Epidermal melanocyte (primary cell): ENCODE measurements at regions not wholly inside any gene's neighbourhood (a gene's known extent, or its start where the extent isn't known, plus 50 kb on each side); places are given as distances from the start of the nearest gene placed in this dataset.
"Not testable (repeated sequence)": the region's sequence is repeated elsewhere in the genome, so short reads cannot be mapped to it uniquely, and the experiment has no call there.

Source experiments
- DNase-seq: peaks from one replicate; pipeline ENCODE4 v3.0.0; 2011; ENCODE audit warnings: low spot score; ENCODE audit not compliant: insufficient read length

DNA sequence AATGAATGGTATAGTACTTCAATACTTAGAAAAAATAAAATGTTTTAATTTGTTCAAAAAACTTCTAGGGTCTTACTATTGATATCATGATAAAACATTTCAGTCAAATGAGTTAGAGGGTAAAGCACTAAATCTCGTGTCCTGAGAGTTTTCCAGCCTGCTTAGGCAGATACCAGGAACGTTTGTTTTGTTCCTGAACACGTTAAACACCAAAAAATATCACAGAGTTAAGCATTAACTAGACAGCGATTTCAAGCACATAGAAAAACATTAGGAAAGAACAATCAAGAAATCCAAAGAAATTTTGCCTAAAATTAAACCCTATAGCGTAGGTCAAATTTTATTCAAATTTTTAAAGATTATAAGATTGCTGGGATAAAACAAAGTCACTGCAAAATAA, 204.6 kb upstream of the AGR3 start:
- DNase-seq: no peak

DNA sequence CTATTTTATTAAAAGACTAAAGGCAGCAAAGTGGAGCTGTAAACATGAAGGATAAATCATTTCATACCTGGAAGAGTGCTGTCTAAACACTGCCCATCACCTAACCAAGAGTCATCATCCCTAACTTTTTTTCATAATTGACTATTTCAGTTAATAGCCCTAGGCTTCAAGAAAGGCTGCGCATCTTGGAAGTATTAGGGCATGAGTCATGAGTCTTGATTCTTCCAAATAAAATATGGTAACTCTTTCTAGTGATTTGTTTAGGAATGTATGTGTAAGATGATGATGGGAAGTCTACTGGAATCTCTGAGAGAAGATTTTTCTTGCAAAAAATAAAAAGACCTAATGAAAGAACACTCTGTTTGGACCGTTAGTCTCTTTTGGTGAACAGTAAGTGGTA, 207.7 kb upstream of the AHR start:
- DNase-seq: peak; percentile 34

DNA sequence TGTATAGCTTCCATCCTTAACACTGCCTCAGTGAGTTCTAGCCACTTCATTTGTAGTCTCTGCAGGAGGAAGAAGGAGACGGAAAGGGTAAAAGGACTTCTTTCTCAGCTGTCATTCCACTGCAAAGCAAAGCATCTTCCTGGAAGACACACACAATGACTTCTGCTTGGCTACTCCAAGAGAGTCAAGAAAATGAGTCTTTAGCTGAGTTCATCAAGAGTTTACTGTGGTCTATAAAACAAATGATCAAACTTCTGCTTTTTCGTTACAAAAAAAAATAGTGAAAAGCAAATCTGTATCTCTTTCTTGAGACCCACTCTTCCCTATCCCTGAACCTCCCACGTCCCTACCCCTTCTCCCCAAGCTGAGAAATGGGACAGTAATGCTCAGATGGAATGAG, 205.0 kb upstream of the AHR start:
- DNase-seq: no peak

DNA sequence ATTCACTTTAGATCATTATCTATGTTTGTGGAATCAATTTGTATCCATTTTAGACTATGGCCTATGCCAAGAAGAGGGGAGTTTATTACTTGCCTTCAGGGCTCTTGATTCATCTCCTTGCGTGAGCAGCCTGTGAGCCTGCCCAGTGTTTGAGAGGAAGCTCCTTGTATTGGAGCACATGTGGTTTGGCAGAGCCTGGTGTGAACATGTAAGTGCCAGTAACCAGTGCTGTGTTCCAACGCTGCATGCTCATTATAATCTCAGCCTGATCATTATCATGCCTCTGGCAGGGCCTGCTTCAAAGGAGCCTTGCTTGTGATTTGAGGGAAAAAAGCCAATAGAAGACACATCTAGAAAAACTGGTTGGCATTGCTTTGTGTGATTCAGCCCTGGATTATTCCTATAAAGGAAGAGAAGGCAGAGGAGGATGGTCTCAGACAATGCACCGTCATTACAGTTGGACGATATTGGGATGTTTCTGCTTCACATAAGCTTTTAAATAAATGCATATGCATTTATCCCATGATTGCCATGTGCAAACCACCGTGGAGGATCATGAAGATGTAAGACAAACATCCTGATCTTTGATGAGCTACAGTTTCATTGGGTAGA, 203.4 kb upstream of the AHR start:
- DNase-seq: peak; percentile 49

DNA sequence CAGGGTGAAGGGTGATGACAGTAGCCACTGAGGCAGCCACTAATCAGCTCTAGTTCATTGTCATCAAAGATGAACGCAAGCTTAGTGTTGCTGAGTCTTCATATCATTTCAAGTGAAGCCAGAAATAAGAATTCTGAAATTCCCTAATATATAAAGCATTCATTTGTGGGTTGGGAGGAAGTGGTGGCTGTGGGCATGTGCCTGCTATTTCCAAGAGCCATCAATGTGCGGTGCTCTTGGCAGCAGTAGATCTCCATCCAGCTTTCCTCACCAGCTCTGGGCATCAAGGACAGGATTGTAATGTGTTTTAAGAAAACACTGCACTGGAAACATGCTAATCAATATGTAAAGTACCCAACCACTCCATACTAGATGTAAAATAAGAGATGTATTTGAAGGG, 202.5 kb upstream of the AHR start:
- no peak for DNase-seq

DNA sequence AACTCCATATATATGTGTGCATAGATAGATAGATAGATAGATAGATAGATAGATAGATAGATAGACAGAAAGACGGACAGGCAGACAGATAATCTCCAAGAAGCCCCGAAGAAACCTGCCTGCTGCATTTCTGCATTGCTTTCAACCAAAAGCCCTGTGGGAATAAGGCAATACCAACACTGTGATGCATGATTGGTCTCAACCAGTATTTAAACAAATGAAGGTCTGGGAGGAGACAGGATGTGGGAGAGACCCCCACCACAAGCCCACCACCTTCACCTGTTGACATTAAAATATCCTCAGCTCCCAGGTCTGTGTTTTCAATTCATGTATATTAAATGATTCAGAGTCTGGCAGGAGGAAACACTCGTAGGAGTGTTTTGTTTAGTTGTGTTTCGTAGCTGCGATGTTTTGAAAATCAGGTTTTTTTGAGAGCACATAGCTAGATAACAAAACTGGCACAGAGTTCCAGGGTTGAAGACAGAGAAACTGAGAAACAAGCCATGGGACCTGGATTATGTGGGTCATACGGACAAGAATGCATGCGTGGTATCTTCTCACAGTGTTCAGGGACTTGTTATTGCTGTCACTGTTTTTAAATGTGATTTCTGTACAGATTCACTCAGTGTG, 200.7 kb upstream of the AHR start:
- DNase-seq: no peak

DNA sequence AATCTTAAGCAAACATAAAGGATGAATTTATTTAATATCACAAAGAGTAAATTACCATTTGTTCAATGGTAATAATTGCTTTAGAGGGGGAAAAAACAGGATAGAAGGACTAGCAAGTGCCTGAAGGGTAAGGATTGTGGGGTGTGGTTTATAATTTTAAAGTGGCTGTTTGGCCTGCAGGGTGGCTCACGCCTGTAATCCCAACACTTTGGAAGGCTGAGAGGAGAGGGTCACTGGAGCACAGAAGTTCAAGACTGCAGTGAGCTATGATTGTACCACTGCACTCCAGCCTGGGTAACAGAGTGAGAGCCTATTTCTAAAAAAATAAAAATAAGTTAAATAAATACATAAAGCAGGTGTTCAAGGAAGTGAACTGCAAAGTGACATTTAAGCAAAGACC, 199.9 kb upstream of the AHR start:
- no peak for DNase-seq

DNA sequence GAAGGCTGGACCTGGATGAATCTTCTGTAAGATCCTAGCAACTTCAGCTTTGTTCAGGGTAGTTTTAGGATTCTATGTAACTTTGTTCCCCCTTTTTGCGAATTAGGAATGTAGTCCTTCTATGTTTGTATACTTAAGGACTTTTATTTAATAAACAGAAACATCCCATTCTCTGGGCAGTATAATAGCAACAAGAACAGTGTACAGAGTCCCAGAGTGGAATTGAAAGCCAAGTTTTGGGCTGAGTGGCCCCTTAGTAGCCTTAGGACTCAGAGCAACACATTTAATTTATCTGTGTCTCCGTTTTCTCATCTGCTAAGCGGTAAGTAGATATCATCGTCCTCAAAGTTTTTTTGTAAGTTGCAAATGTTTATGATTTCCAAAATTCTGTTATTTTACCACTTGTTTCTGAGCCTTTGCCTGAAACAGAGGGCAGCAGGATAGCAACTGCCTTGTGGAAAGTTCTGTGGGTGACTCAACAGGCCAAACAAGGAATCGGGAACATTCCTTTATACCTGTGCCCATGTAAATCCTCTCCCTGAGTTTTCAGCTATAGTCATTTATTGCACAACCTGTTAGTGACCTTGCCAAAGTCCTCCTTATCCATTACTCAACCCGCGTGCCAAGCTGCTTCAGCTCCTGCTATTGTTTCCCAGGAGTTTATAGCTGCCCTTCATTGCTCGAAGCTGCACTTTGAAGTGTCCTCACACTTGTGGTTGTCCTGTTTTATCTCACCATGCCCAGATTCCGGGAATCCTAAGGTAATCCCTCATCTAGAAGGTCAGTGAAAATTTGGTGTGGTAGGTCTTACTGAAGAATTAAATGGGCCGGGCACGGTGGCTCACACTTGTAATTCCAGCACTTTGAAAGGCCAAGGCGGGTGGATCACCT, 199.1 kb upstream of the AHR start:
- no peak for DNase-seq

DNA sequence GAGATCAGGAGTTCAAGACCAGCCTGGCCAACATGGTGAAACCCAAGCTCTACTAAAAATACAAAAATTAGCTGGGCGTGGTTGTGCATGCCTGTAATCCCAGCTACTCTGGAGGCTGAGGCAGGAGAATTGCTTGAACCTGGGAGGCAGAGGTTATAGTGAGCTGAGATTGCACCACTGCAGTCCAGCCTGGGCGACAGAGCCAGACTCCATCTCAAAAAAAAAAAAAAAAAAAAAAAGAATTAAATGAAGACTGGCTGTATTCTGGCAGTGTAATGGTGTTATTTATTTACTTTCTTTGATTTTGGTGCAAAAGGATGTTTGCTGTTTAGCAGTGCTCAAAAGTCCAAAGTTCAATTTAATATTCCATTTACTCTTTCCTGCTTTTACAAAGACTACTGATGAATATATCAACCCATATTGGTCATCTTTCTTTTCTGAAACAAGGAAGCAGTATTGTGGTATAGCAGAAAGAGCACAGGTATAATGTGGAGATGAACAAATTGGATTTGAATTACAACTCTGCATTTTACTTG, 198.4 kb upstream of the AHR start:
- not testable (repeated sequence) for DNase-seq

DNA sequence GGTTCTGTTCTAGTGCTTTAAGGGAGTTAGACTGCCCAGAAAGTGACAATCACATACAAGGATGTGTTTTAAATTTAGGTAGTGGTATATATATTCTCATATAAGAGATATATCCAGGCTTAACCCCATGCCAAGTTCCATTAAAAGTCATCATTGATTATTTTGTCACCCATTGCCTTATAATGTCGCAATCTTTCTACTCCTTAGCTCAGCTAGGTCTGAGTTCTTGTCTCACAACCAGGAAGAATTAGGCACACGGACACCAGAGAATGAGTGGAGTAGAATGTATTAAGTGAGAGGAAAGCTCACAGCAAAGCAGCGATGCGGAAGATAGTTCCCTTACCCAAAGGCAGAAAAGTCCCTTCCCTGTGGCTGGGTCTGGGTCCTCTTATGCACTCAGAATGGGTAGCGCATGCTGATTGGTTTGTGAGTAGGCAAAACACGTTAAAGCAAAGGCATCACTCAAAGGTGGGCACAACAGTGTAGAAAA, 197.2 kb upstream of the AHR start:
- no peak for DNase-seq

DNA sequence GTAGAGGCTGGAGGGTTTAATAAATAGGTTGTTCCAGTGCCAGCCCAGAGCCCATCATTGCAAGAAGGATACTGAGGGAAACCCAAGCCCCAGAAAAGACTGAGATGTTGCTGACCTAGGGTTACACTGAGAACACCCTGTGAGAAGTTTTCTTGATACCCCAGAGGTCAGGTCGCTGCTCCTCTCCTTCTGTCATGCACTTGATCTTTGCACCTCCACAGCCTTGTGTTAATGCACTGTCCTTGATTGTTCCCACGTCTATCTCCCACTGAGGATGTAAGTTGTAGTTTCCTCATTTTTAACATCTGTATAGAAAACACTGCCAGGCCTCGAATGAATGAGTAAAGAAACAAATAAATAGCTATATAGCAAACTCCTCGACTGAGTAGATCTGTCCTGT, 195.3 kb upstream of the AHR start:
- DNase-seq: no peak

DNA sequence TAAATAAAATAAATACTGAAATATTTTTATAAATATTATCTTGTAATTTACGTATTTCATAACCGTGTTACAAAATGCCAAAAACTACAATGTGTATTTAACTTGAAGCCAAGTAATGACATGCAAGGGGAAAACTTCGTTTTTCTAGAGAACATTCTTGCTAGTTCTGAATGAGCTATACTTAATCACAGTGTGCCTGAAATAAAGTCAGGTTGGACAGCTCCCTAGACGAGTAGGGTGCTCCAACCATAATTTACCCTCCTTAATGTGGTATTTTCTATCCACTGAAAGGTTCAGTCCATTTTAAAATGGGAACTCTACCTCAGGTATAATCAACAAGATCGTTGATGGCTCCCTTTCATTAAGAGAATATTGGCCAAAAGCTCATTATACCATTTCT, 194.5 kb upstream of the AHR start:
- no peak for DNase-seq

DNA sequence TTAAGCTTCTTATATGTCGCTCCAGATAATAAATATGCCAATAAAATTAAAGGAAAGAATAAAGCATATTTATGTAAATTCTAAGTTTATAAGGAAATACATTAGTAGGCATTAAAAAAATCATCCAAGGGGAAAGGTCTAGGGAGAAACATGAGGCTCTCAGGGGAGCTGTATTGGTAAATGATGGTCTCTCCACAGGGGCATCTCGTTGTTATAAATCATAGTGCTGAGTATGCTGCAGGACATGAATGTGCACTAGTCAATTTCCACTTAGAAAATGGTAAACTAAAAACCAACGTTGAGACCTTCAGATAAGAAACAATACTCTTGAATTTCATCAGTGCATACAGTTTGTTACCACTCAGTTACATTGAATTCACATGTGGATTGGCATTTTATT, 194.0 kb upstream of the AHR start:
- DNase-seq: no peak

DNA sequence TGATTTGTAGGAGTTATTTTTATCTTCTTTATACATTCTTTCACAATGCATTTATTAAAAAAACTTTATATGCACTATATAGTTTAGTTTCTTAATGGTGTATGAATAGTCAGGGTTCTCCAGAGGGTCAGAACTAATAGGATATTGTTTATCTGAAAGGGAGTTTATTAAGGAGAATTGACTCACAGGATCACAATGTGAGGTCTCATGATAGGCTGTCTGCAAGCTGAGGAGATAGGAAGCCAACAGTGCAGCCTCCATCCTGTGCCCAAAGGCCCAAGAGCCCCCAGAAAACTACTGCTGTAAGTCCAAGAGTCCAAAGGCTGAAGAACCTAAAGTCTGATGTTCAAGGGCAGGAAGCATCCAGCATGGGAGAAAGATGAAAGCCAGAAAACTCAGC, 192.8 kb upstream of the AHR start:
- DNase-seq: no peak

DNA sequence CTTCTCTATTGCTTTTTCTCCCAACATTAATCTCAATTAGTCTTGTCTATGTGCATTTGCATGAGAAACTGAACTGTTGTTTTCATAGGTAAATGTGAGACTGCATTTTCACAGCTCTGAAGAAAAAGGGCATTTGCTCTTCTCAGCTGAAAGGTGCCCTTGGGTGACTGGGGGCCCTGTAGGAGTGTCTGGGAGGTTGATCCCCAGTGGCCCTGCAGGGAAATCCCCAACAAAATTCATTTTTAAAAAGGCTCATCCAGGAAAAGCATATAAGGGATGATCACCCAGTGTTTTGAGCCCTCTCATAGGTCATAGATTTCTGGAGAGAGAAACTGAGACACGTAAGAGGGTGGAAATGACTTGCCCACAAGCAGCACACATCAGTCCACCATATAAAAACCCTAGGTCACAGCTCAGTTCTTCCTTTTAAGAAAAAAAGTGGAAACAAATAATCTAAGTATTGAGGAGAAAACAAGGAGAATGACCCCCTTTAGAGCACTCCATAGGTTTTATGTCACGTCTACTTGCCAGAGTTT, 190.3 kb upstream of the AHR start:
- no peak for DNase-seq

DNA sequence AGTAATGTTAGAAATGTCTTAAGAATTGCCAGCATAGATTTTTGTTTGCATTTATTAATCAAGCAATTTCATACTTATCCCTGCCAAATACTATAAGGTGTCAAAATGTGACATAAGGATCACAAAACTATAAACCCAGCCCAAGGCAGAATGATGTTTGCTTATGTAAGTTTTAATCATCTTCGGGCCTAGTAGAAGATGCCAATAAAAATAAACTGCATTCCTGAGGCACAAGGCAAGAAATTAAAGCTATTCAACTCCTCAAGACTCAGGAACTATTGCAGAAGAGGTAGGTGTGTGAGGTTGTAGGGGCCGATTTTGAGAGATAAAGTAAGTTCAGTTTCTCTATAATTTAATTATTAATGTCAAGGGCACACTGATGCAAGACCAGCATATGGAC, 189.4 kb upstream of the AHR start:
- no peak for DNase-seq

DNA sequence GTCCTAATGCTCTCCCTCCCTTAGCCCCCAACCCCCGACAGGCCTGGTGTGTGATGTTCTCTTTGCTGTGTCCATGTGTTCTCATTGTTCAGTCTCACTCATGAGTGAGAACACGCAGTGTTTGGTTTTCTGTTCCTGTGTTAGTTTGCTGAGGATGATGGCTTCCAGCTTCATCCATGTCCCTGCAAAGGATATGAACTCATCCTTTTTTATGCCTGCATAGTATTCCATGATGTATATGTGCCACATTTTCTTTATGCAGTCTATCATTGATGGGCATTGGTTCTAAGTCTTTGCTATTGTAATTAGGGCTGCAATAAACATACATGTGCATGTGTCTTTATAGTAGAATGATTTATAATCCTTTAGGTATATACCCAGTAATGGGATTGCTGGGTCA, 184.7 kb upstream of the AHR start:
- DNase-seq: not testable (repeated sequence)

DNA sequence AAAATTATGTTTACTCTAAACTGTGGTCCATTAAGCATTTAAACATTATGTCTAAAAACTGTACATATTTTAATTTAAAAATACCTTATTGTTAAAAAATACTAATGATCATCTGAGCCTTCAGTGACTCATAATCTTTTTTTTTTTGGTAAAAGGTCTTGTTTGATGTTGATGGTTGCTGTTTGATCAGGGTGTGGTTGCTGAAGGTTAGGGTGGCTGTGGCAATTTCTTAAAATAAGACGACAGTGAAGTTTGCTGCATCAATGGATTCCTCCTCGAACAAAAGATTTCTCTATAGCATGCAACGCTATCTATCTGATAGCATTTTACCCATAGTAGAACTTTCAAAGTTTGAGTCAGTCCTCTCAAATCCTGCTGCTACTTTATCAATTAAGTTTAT, 180.0 kb upstream of the AHR start:
- no peak for DNase-seq

DNA sequence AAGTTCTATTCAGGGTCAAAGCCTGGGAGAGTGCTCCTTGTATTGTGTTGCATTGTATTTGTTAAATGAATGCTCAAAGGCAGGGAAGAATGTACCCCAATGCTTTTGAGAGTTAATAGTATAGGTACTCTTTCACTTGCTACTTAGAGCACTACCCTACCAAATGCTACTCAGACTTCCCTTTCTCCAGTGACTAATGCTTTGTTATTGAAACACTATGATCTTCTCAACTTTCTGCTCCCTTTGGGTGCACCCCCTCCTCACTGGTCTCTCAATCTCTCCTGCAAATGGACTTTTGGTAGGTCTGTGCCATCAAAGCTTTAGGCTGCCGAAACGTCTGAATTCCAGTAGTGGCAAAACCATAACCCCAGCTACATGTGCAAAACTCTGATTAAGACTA, 177.7 kb upstream of the AHR start:
- no peak for DNase-seq

DNA sequence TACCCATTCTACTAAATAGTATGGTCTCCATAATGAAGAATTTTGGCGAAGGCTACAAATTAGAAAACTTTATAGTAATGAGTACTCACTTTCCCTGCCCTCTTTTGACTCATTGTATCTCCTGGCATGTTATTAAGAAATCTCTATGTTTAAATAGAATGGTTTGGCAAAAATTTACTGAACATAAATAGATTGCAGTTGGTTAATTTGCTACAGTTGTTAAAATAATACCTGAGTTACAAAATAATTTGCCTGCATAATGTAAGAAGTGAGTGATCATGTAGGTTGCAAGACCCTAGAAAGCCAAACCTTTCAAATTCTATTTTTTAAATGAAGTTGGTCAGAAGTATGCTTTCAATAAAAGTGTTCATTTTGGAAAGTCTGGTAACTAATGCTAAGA, 176.8 kb upstream of the AHR start:
- no peak for DNase-seq

DNA sequence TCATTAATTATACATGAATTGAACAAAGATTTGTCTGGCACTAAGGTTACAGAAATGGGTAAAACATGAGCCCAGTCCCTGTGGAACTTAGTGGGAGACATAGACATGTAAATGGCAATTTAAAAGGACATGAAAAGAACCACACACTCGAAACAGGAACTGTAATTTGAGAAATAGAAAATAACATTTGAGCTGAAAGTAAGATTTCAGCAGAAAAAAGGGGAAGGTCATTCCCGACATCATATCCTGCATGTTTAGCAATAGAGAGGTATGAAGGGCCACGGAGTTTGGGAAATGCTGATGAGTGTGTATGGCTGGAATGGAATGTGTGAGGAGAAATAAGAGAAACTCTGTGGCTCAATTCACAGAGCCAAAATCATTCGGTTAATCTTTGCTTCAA, 175.4 kb upstream of the AHR start:
- DNase-seq: peak; percentile 45
